Naive thymus-derived CD8-positive, alpha-beta T cell (primary cell): ENCODE measurements at regions not wholly inside any gene's neighbourhood (a gene's known extent, or its start where the extent isn't known, plus 50 kb on each side); places are given as distances from the start of the nearest gene placed in this dataset.

ENCODE experiments used
- ATAC-seq, 2 donors: fragments of 150-1000 bp; cut with Tn5 transposase in 1 of 2; sonication (Bioruptor Pico), chemical (Tn5 transposase) in 1 of 2; 1 replicate in 1 of 2; 2 replicates in 1 of 2; pipeline ENCODE4 v1.10.0; 2021; ENCODE audit warnings: mild to moderate bottlenecking in 2 of 2, moderate library complexity in 2 of 2
- POLR2A ChIA-PET: fragments of 350-600 bp; sonication (Branson Sonifier 250); formaldehyde crosslinking; loops from one replicate; lab custom pipeline; 2021; ENCODE audit warnings: antibody characterized with exemption; lab: Charles Lee
- DNase-seq, 10 donors: peaks; one replicate each; pipeline versions ENCODE4 v3.0.0 to v3.0.0-alpha.2; 2020 to 2022
- H3K27ac Mint-ChIP-seq, 10 donors: one replicate each; pipeline ENCODE4 v1.8.0; 2020 to 2022; ENCODE audit warnings: mild to moderate bottlenecking in 10 of 10, mixed read lengths in 10 of 10, moderate library complexity in 4 of 10, inconsistent platforms in 1 of 10
- H3K27me3 Mint-ChIP-seq, 5 donors: one replicate each; pipeline ENCODE4 v1.8.0; 2021 to 2022; ENCODE audit warnings: mixed read lengths in 5 of 5
- H3K36me3 Mint-ChIP-seq, 3 donors: one replicate each; pipeline ENCODE4 v1.8.0; 2020 to 2022; ENCODE audit warnings: mixed read lengths in 3 of 3, mild to moderate bottlenecking in 2 of 3, inconsistent platforms in 1 of 3
- H3K4me1 Mint-ChIP-seq, 4 donors: one replicate each; pipeline ENCODE4 v1.8.0; 2021 to 2022; ENCODE audit warnings: mixed read lengths in 4 of 4
- H3K4me3 Mint-ChIP-seq, 10 donors: one replicate each; pipeline ENCODE4 v1.8.0; 2020 to 2022; ENCODE audit warnings: mild to moderate bottlenecking in 10 of 10, mixed read lengths in 10 of 10, moderate library complexity in 6 of 10, inconsistent platforms in 1 of 10
- H3K9me3 Mint-ChIP-seq, 9 donors: one replicate each; pipeline ENCODE4 v1.8.0; 2020 to 2022; ENCODE audit warnings: mixed read lengths in 9 of 9, mild to moderate bottlenecking in 3 of 9, inconsistent platforms in 1 of 9, moderate library complexity in 1 of 9

GRCh38 chr5:93653716-93654115, 70.7 kb downstream of the NR2F1 start:
- H3K9me3 Mint-ChIP-seq: no peaks in the 10 kb centered on the region
- POLR2A ChIA-PET: no interaction called here
- peaks cover 0 to 8% (median 2%) of the 10 kb centered on the region in 4 donors for H3K4me1 Mint-ChIP-seq
- no peak for DNase-seq
- H3K27ac Mint-ChIP-seq: no peak overlapping the region
- no peak for ATAC-seq
- no peak overlapping the region for H3K4me3 Mint-ChIP-seq
- H3K36me3 Mint-ChIP-seq: peaks cover 0 to 11% (median 10%) of the 10 kb centered on the region in 3 donors
- no peaks in the 10 kb centered on the region for H3K27me3 Mint-ChIP-seq

GRCh38 chr5:93649234-93649900, 66.3 kb downstream of the NR2F1 start:
- H3K4me3 Mint-ChIP-seq: no peak overlapping the region
- H3K27ac Mint-ChIP-seq: no peak overlapping the region
- H3K9me3 Mint-ChIP-seq: no peaks in the 10 kb centered on the region
- peaks cover 0 to 8% (median 3%) of the 10 kb centered on the region in 4 donors for H3K4me1 Mint-ChIP-seq
- H3K36me3 Mint-ChIP-seq: peaks cover 0 to 14% (median 10%) of the 10 kb centered on the region in 3 donors
- ATAC-seq (no peak), DNase-seq (no peak)
- no peaks in the 10 kb centered on the region for H3K27me3 Mint-ChIP-seq
- POLR2A ChIA-PET: no interaction called here

- DNase-seq: no peak
- POLR2A ChIA-PET: no interaction called here
- Mint-ChIP-seq H3K4me3 (no peak overlapping the region), H3K27me3 (no peaks in the 10 kb centered on the region), H3K27ac (no peak overlapping the region), H3K9me3 (no peaks in the 10 kb centered on the region), H3K4me1 (peaks cover 0 to 2% (median under 1%) of the 10 kb centered on the region in 4 donors), H3K36me3 (peaks cover 0 to 6% (median 4%) of the 10 kb centered on the region in 3 donors)
- no peak for ATAC-seq
These were observed 61.7 kb downstream of the NR2F1 start for GRCh38 chr5:93644760-93645159.
